Islet precursor cell (in vitro differentiated cells): ENCODE measurements at regions not wholly inside any gene's neighbourhood (a gene's known extent, or its start where the extent isn't known, plus 50 kb on each side); places are given as distances from the start of the nearest gene placed in this dataset.
A peak's percentile ranks its signal among the peaks of the same experiment; 100 is the strongest.

Experiments used
- DNase-seq: peaks from one replicate; pipeline ENCODE4 v3.0.0-alpha.2; 2018

DNA sequence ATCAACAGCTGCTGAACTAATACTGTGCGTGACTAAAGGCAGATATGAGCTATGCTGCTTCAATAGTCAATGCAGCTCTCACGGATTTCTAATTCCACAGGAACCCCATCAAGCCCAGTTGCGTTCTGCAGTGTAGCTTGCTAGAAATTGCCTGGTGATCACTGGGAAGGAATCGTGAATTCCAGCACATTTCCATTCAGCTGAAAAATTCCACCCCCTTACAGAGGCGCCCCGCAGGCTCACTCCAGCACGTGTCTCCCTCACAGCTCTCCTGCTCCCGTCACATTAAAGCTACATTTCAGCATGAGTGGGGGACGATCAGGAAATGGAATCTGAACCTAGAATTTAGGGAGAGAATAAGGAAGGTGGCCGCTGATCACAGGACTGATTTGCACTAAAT lies 534.8 kb downstream of the TCERG1L start:
- DNase-seq = no peak

DNA sequence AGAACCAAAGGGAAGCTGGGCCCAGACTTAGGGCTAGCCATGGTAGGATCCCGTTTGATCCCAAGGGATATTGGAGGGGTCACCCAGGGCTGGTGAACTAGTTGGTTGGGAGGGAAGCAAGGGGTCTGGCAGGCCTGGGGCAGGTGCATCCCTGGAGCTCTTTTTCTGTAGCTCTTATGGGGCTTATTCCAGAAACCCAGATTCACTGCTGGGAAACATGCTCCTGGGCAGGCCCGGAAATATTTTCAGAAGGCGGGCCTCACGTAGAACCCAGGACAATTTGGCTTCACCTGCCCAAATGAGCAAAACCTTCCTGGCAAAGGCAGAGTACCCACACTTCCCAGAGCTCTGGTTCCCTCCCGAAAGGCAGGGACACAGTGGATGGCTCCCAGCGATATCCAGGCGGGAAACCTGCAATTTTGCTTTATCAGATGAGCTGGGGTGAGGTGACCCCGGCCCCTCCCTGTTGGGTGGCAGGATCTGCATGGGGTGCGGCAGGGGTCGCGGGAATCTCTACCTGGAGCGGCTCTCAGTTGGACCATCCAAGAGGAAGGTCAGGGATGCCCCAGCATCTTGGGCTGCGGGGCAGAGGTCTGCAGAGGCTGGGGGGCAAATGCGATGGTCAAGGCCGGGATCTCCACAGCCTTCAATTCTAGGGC lies 533.9 kb downstream of the TCERG1L start:
- no peak for DNase-seq

DNA sequence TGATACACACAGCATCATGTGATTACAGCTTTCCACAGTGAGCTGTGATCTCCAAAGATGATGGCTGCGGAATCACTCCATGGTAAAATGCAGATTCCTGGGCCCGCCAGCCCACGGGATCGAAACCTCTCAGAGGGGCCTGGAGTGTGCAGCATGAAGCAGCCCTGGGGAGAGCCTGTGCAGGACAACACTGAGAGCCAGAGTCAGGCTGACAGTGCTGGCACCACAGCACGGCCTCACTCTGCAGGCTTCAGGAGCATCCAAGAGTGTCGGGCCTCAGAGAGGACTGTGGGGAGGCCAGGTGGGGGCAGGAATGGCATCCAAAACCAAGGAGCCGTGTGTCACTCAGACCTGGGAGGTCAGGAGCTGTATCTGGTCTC lies 533.4 kb downstream of the TCERG1L start:
- DNase-seq = no peak

DNA sequence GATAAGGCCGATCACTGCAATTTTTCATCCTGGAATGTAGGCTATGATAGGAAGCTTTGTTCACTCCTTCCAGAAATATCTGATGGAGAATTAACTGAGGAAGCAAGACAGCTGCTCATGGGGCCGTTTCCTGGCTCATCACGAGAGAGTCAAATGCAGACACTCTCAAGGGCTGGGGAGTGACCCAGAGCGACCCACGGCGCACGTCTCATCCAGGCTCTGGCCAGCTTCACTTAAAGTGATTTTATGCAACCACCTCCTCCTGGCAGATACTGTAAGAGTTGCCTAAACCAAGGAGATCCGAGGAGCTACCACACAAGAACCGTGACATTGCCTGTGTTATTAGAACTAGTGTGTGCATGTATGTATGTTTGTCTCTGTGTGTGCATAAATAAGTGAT lies 530.8 kb downstream of the TCERG1L start:
- no peak for DNase-seq

DNA sequence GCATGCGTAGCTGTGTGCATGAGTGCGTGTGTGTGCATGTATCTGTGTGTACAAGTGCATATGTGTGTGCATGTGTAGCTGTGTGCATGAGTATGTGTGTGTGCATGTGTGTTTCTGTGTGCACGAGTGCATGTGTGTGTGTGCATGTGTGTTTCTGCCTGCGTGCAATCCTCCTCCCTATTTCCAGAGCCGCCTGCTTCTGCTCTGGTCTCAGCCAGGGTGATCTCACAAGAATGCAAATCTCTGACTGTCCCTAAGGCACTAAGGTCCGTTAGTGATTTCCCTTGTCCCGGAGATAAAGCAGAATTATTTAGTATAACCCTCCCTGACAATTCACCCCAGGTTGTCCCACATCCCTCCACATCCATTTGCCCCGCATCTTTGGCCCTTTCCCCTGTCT lies 530.3 kb downstream of the TCERG1L start:
- DNase-seq = no peak

DNA sequence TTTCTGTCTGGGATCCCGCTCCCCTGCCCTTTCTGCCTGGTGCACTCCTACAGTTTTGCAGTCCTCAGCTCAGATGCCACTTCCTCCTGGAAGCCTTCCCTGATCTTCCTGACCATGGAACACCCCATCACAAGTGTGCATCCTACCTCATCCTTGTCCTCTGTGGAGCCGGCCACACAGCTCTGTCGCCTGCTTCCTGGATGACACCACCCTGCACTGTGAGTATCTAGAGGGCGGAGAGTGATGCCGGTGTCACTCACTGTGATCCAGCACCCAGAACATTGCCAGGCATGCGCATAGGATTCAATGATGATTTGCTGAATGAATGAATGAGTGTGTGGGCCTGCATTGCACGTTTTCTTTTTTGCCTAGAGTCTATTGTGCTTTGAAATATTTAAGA lies 529.9 kb downstream of the TCERG1L start:
- DNase-seq = no peak

DNA sequence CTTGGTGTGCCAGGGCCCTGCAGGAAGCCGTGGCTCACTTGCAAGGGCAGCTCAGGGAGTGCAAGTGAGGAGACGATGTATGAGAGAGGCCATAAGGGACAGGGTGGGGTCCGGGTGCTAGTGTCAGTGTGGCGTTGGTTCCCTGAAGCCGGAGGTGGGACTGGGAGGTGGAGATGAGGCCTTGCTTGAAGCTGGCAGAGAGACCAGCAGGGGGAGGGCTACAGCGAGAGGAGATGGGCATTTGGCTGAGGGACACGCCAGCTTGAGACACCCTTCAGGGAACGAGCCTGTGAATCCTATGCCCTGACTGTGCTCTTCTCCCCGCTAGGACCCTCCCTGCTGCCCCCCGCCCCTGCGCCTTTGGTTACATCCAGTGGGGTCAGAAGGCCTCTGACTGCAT lies 529.1 kb downstream of the TCERG1L start:
- no peak for DNase-seq

DNA sequence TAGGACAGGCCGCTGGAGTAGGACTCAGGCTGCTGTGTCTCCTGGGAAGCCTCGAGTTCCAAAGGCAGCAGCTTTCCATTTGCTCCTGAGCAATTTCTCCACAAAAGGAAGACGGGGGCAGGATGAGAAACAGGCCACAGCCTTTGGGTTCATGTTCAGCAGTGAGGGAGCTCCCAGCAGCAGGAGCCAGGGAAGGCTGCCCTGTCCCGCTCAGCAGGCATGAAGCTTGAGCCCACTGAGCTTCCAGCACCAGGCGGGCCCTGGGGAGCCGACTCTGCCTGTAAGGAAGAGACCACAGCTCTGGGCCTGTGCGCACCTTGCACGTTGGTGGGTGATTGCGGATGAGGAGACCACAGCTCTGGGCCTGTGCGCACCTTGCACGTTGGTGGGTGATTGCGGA lies 527.2 kb downstream of the TCERG1L start:
- no peak for DNase-seq

DNA sequence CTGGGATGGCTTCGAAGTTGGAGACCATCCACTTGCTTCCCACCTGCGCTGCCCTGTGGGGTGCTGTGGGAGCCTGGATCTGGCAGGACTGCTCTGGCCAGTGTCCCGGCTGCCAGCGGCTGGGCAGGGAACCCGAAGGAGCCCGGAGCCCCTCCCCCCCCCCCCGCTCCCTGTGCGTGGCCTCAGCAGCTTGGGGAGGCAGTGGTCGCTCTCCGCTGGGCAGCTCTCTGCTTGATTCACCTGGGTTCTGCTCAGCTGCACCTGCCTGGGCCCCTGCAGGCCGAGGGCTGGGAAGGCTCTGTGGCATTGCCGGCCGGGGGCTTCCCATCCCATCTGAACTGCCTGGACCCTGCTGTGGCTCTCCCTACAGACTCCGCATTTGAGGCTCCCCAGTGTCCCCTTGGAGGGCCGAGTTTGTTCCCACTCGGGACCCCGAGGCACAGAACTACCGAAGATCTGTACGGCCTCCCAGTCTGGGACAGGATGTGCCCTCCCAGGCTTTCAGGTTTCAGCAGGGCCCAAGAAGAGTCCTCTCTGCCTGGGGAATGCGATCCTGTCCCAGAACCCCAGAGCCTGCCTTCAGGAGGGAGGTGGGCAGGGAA lies 525.1 kb downstream of the TCERG1L start:
- DNase-seq = no peak

DNA sequence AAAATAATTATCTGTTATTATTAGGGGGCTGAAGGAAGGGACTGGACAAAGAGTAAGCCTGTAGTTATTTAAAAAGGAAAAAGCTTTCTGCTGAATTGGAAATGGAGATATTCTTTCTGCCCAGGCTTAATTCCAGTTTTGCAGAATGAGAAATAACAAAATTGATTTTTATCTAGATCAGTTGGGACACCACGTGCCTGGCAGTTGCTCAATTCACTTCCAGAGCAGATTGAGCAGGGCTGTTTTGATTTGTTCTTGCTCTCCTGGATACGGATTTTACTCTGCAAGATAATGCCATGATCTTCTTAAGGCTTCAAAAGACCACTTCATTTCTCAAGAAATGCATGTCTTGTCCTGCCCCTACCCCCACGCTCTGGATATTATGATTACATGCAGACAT lies 524.3 kb downstream of the TCERG1L start:
- no peak for DNase-seq

DNA sequence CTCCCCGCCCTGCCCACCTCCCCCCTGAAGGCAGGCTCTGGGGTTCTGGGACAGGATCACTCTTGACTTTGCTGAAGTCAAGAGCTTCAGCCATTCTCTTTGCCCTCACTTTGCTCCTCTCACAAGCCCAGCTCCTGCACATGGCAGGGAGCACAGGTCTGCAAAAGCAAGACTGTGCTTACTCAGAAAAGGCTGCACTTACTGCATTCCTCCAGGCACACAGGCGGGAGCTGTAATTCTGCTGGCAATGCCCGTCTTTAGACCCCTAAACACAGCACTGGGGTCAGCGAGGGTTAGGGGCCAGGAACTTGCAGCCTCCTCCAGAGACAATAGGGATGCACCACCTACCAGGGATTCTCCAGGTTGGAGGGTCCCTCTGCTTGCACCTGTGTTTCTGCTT lies 523.7 kb downstream of the TCERG1L start:
- DNase-seq = no peak

DNA sequence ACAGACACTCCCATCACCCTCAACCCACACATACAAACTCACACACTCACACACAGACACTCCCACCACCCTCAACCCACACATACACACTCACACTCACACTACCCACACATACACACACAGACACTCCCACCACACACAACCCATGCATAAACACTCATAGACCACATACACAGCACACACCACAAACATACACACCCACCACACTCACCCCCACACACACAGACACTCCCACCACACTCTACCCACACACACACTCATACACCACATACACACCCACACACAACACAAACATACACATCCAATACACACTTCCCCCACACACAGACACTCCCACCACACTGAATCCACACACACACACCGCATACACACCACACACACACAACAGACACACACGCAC lies 521.2 kb downstream of the TCERG1L start:
- no peak for DNase-seq

DNA sequence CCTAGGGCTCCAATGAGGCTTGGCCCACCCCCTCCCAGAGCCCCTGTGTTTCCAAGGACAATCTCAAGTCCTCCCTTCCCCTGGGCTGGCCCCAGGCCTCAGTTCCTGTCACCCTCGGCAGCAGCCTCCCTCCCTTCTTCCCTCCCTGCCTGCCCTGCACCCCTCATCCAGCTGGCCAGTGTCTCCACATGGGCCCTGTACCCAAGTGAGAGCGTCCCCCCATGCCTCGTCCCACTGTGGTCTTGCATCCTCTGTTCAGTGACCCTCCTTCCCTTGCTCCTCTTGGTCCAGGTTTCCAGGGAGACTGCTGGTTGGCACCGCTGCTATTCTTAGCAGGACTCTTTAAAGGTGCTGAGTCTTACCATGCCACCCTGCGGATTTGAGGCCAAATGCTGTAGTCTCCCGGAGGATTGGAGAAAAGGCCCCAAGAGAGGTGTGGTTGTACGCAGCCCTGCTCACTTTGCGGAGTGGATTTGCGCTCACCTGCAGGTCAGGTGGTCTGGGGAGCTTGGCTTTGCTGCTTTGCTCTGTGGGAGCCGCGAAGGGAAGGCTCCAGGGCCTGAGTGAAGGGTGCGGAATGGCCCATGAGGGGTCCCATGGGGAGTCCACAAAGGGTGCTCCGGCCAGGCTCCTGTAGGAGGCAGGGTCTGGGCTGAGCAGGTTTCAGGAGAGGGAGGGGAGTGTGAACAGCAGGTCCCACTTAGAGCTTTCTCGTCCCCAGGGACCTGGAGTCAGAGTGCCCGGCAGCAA lies 519.2 kb downstream of the TCERG1L start:
- DNase-seq = no peak

DNA sequence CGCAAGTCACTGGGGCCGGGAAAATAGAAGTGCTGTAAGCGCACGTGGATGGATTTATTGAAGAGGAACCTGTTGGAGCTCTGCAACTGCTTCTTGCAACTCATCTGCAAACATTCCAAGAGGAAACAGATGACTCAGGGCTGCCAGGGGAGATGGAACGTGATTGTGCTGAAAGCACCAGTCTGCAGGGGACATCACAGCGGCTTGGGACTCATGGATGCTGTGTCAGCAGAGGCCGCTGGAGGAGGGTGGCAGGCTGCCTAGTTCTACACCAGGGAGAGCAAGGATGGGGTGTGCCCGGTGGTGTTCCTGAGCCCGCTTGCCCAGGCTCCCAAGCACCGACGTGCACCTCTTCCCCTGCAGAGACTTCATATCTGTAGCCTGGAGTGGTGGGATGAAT lies 515.7 kb downstream of the TCERG1L start:
- DNase-seq = no peak

DNA sequence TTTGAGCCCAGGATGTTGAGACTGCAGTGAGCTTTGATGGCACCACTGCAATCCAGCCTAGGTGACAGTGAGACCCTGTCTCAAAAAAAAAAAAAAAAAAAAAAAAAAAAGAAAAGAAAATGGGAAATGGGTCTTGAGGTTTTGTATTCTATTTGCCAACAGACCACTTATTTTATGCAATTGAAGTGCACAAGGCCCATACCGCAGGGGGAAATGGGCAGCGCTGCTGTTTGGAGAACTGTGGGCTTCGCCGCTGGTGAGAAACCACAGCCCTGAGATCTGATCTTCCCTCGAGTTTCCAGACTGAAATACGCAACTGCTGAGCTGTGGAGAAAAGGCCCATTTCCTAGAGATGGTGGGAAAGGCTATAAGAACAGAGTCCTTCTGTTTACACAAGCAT lies 512.0 kb downstream of the TCERG1L start:
- no peak for DNase-seq

DNA sequence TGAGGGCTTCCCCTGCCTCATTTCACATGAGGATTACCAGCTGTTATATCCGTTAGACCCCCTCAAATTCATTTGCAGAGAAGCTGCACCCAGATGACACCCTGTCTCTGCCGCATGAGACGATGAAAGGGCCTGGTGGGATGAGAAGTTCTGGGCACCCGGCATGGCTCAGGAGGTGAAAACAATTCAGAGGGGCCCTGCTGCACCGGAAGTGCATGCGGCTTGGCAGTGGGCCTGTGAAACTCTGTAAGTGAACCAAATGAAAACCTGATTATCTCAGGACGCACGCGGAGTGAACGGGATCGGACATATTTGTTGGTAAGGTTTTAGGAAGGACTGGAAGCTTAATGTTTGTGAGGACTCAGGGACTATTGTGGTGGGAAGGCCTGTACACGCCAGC lies 511.2 kb downstream of the TCERG1L start:
- no peak for DNase-seq

DNA sequence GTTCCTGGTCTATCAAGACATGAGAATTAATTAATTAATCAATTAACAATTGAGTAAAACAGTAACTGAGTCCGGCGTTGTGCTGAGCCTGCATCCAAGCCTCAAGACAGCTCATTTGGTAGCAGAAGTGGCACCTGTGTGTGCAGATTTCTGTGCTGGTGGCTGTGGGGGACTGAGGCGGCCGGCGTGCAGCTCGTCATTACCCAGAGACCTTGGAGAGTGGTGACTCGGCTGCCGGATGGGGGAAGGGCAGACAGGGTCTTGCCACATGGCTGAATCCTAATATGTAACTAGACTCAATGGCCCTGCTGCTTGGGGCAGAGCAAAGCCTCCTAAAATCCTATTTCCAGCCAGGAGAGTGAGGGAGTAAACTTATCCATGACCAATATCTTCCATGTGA lies 510.2 kb downstream of the TCERG1L start:
- DNase-seq = no peak

DNA sequence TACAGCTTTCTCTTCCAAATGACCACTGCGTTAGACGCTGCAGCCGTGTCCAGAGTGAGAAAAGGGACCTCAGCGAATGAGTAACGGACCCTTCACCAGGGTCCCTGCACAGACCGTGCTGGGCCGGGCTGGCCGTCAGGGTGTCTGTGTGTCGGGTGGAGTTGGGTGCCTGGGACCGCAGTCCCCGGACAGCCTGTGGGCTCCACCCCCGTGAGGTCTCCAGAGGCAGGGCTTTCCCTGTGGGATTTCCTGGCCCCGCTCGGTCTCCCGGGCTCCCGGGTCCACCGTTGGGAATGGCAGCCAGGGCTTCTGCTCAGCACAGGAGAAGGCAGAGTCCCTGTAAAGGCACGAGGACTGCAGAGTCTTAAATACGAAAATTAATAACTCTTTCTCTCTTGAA lies 509.7 kb downstream of the TCERG1L start:
- no peak for DNase-seq

DNA sequence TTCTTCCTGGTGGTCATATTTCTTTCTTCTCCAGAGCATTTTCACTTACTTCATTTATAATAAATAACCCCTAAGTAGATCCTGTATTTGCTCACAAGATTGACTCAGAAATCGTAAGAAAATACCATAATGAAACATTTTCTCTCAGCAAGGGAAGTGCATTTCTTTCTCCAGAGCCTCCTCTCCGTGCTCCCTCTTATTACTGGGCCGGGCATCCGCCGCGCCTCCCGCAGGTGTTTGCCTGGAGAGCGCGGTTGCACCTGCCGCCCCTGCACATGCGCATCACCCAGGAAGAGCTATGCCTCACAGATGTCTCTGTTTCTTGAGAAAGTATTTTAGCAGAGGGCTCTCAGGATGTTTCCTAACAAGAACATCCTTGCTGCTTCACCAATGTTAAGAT lies 509.2 kb downstream of the TCERG1L start:
- peak; percentile 23 for DNase-seq

DNA sequence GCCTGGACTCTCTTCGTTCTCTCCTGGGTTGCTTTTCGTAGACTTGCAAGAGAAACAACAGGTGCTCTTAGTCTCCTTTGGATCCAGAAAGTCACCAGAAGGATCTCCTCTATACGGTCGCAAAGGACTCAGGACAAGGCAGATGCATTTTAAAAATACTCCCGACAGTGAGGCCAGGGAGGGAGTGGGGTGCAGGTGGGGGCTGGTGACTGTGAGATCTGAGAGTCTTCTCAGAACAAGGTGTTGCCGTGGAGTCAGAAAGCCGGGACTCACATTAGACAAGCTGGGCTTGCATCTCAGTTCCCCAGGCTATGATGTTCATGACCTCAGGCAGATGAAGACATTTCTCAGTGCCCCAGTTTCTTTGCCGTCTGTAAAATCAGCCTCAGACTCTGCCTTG lies 507.2 kb downstream of the TCERG1L start:
- peak; percentile 17 for DNase-seq

DNA sequence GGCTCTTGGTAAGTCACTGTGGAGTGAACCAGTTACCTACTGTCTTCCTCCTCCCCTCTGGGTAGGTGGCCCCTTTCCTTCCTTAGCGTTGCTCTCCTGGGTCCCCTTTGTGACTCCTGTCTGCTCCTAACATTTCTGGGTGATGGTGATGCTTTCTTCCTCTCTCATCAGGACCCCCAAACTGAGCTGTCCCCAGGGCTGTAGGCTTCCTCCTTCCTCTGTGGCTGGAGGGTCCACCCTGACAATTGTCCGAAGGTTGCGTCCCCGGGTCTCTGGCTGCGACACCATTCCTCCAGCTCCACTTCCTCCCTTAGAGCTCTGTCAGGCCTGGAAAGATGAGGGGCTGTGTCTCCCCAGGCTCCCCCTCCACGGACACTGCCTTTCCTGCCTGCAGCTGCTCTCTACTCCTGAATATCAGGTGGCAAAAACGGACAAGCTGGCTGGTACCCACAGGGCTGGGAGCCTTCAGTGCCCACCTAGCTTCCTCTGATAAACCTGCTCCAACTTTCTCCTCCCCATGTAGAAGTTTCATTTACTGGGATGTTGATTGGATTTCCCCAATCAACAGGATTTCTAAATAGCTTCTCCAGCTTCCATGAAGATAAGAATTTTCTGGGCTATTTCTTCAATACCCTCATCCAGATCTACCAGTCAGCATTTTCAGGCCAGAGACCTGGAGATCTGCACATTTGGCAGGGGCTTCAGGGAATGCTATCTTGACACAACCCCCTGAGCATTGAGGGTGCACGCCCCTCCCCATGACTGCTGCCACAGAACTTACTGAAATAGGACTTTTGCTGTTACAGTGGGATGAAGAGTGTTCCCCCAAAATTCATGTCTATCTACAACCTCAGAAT lies 506.5 kb downstream of the TCERG1L start:
- DNase-seq = peak; percentile 18

DNA sequence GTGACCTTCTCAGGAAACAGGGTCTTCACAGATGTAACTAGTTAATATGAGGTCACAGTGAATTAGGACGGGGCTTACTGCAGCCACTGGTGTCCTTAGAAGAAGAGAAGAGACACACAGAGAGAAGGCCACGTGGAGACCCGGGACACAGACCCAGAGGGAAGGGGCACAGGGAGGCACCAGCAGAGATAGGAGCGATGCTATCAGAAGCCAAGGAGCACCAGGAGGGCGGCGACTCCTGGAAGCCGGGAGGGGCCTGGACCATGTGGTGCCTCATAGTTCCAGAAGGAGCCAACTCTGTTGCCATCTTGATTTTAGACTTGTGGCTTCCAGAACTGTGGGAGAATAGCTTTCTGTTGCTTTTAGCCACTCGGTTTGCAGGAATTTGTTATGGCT lies 505.9 kb downstream of the TCERG1L start:
- peak; percentile 18 for DNase-seq

DNA sequence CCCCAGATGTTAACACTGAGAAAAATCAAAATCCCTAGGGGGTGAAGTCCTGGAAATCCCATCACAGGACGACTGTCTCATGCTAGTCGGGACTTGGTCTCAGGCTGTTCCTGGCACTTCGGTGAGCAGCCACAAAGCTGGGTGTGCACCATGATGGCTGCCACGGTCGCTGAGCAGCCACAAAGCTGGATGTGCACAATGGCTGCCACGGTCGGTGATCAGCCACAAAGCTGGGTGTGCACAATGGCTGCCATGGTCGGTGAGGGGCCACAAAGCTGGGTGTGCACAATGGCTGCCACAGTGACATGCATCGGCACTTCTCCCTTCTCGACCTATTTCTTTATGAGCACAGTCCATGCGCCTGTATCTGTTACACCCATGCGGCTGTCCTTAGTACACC lies 505.1 kb downstream of the TCERG1L start:
- peak; percentile 33 for DNase-seq

DNA sequence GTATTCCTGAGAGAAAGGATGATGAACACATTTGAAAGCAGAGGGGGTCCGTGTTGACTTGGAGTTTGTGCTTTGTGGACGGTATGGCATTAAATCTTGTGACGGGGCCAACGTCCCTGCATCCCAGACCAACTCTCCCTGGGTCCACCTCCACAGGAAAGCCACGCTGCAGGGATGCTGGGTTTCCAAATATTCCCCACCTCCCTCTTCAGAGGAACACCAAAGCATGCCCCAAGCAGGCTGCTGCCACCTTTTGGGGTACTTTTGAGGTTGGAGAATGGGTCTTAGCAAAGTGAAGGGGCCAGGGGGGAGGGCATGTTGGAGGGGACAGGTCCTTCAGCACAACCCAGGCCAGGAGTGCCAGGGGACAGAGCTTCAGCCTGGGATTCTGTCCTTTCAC lies 504.4 kb downstream of the TCERG1L start:
- peak; percentile 32 for DNase-seq
